Activated CD4-positive, alpha-beta T cell treated with anti-CD3 and anti-CD28 coated beads, Interleukin-2, amount 10 ng/mL, durations not matched to agents 24 days and 14 days (primary cell): ENCODE measurements at regions not wholly inside any gene's neighbourhood (a gene's known extent, or its start where the extent isn't known, plus 50 kb on each side); places are given as distances from the start of the nearest gene placed in this dataset.

Source experiments
- DNase-seq: peaks from one replicate; pipeline ENCODE4 v3.0.0; 2022
- H3K27ac Mint-ChIP-seq: one replicate; pipeline ENCODE4 v1.8.0; 2022; ENCODE audit warnings: mild to moderate bottlenecking, mixed read lengths
- H3K27me3 Mint-ChIP-seq: one replicate; pipeline ENCODE4 v1.8.0; 2022; ENCODE audit warnings: mixed read lengths
- H3K36me3 Mint-ChIP-seq: one replicate; pipeline ENCODE4 v1.8.0; 2022; ENCODE audit warnings: low read depth, mild to moderate bottlenecking, mixed read lengths
- H3K4me1 Mint-ChIP-seq: one replicate; pipeline ENCODE4 v1.8.0; 2021; ENCODE audit warnings: mixed read lengths
- H3K4me3 Mint-ChIP-seq: one replicate; pipeline ENCODE4 v1.8.0; 2022; ENCODE audit warnings: mild to moderate bottlenecking, moderate library complexity, mixed read lengths
- H3K9me3 Mint-ChIP-seq: one replicate; pipeline ENCODE4 v1.8.0; 2021; ENCODE audit warnings: mixed read lengths
- intact Hi-C: fragments of 100-400 bp; cut with micrococcal nuclease; formaldehyde crosslinking; loops from one replicate; pipeline ENCODE4 v1.15.1; 2023

- DNase-seq = no peak
- no peak overlapping the region for H3K27ac Mint-ChIP-seq
- H3K36me3 Mint-ChIP-seq = no peaks in the 10 kb centered on the region
- H3K9me3 Mint-ChIP-seq = no peaks in the 10 kb centered on the region
- H3K27me3 Mint-ChIP-seq = no peaks in the 10 kb centered on the region
- intact Hi-C loops = no loop called here
- H3K4me1 Mint-ChIP-seq = no peaks in the 10 kb centered on the region
- no peak overlapping the region for H3K4me3 Mint-ChIP-seq
Observed at GRCh38 chr21:28256837-28257236, 735.8 kb downstream of the LTN1 start.

DNA sequence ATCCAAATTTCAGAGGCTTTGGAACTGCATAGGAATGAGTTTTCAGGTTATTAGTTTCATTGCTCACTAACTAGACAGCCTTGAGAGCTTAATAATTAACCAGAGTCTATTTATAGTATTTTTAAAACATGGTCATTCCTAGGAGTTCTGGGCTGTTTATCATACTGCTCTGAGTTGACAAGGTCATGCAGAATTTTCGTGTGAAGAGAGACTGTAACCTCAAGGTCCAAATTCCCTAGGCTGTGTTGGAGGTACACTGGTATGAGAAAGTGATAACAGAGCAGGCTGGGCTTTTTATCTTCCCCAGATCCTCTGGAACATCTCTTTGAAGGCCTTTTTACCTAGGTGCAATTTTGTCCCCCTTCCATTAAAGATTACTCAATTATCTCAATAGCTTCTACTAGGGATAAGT is 736.3 kb downstream of the LTN1 start:
- no peak for DNase-seq
- Mint-ChIP-seq H3K4me3 (no peak overlapping the region), H3K27me3 (no peaks in the 10 kb centered on the region), H3K27ac (no peak overlapping the region), H3K9me3 (no peaks in the 10 kb centered on the region), H3K36me3 (no peaks in the 10 kb centered on the region), H3K4me1 (no peaks in the 10 kb centered on the region)
- intact Hi-C loops = no loop called here

DNA sequence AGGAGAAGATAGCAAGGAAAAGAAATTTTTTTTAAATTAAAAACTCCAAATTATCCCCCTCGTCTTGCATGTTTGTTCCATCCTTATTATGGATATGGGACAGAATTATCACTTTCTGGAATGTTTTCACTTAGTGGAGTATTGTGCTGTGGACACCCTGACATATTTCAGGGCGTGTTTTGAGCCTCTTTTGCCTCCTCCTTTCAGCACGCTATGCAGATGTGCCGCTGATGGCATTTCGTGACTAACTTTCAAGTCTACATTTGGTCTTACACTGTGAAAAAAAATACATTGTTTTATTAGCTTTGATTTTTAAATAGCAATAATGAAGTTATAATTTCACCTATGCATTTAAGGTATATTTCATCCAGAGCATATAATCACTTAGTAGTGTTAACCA is 738.7 kb downstream of the LTN1 start:
- Mint-ChIP-seq H3K27me3 (no peaks in the 10 kb centered on the region), H3K4me3 (no peak overlapping the region), H3K9me3 (no peaks in the 10 kb centered on the region), H3K4me1 (no peaks in the 10 kb centered on the region), H3K27ac (no peak overlapping the region), H3K36me3 (no peaks in the 10 kb centered on the region)
- intact Hi-C loops = no loop called here
- DNase-seq = no peak

DNA sequence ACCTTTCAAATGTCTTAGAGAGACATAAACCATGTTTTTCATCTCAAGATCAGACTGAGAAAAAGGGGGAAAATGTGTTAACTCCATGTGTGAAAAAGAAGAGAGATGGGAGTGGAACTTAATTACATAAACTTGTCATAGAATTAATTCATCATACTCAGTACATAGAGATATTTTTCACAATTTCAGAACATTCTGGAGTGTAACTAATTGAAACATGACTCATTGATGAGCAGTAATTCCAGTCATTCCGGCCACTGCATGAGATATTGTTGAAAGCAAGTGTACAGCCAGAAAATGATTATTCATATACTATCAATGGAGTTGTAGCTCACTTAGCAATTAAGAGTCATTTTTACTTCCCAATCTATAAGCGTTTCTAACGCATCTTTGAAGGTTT is 739.3 kb downstream of the LTN1 start:
- intact Hi-C loops = no loop called here
- H3K4me3 Mint-ChIP-seq = no peak overlapping the region
- no peaks in the 10 kb centered on the region for H3K27me3 Mint-ChIP-seq
- no peak for DNase-seq
- no peaks in the 10 kb centered on the region for H3K9me3 Mint-ChIP-seq
- no peak overlapping the region for H3K27ac Mint-ChIP-seq
- no peaks in the 10 kb centered on the region for H3K4me1 Mint-ChIP-seq
- no peaks in the 10 kb centered on the region for H3K36me3 Mint-ChIP-seq

GRCh38 chr21:28252928-28253327 is 739.7 kb downstream of the LTN1 start:
- no peaks in the 10 kb centered on the region for H3K27me3 Mint-ChIP-seq
- no peaks in the 10 kb centered on the region for H3K4me1 Mint-ChIP-seq

GRCh38 chr21:28250946-28251345 is 741.7 kb downstream of the LTN1 start:
- no peak overlapping the region for H3K27ac Mint-ChIP-seq
- no peak overlapping the region for H3K4me3 Mint-ChIP-seq
- DNase-seq = no peak
- no peaks in the 10 kb centered on the region for H3K27me3 Mint-ChIP-seq
- H3K9me3 Mint-ChIP-seq = no peaks in the 10 kb centered on the region
- H3K36me3 Mint-ChIP-seq = no peaks in the 10 kb centered on the region
- H3K4me1 Mint-ChIP-seq = no peaks in the 10 kb centered on the region
- intact Hi-C loops = no loop called here

More at GRCh38 chr21:28252928-28253327, 739.7 kb downstream of the LTN1 start:
- Mint-ChIP-seq H3K27ac (no peak overlapping the region), H3K36me3 (no peaks in the 10 kb centered on the region), H3K9me3 (no peaks in the 10 kb centered on the region), H3K4me3 (no peak overlapping the region)
- DNase-seq = no peak
- intact Hi-C loops = no loop called here

- no peaks in the 10 kb centered on the region for H3K36me3 Mint-ChIP-seq
- intact Hi-C loops = no loop called here
Observed at GRCh38 chr21:28247454-28248020, 745.1 kb downstream of the LTN1 start.

GRCh38 chr21:28240586-28240985 is 752.1 kb downstream of the LTN1 start:
- Mint-ChIP-seq H3K36me3 (no peaks in the 10 kb centered on the region), H3K27ac (no peak overlapping the region), H3K4me3 (no peak overlapping the region), H3K9me3 (no peaks in the 10 kb centered on the region), H3K4me1 (no peaks in the 10 kb centered on the region), H3K27me3 (no peaks in the 10 kb centered on the region)
- DNase-seq = no peak
- intact Hi-C loops = no loop called here

More at GRCh38 chr21:28247454-28248020, 745.1 kb downstream of the LTN1 start:
- DNase-seq = no peak
- H3K27me3 Mint-ChIP-seq = no peaks in the 10 kb centered on the region
- H3K27ac Mint-ChIP-seq = no peak overlapping the region
- H3K4me1 Mint-ChIP-seq = no peaks in the 10 kb centered on the region
- H3K9me3 Mint-ChIP-seq = no peaks in the 10 kb centered on the region
- H3K4me3 Mint-ChIP-seq = no peak overlapping the region

DNA sequence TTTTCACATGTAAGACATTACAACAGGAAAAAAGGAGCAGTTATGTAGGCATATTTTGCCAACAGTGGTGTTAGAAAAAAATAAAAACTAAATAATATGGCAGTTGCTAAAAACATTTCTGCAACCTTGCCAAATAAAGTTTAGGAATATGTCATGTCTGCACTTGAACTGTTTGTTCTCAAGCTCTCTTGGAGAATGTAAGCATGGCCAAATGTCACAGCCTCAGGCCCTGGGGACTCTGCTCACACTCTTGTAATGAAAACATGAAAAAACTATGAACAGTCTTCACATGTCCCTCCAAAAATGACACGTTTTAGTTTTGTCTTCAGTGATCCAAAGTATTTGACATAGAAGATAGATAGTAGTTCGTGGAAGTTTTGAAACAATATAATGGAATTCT is 753.3 kb downstream of the LTN1 start:
- no peak overlapping the region for H3K4me3 Mint-ChIP-seq
- no peak overlapping the region for H3K27ac Mint-ChIP-seq
- no peaks in the 10 kb centered on the region for H3K4me1 Mint-ChIP-seq
- H3K27me3 Mint-ChIP-seq = no peaks in the 10 kb centered on the region
- intact Hi-C loops = no loop called here
- H3K9me3 Mint-ChIP-seq = no peaks in the 10 kb centered on the region
- no peak for DNase-seq
- no peaks in the 10 kb centered on the region for H3K36me3 Mint-ChIP-seq

DNA sequence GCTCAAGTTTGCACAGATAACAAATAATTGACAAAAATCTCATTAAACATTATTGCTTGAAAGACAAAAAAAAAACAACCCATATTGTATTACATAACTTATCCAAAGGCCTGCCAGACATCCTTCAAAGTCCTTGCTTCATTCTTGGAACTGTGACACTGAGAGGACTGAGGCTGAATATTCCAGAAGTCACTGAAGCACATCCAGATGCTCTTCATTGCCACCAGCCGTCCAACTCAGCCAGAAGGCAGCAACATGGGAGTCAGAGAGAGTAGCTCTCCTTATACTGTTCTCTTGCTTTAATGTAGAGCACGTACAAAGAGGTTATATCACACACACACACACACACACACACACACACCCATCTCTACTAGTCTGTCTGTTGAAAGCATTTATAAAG is 755.0 kb downstream of the LTN1 start:
- Mint-ChIP-seq H3K36me3 (no peaks in the 10 kb centered on the region), H3K4me1 (no peaks in the 10 kb centered on the region), H3K27me3 (no peaks in the 10 kb centered on the region), H3K4me3 (no peak overlapping the region), H3K27ac (no peak overlapping the region), H3K9me3 (no peaks in the 10 kb centered on the region)
- intact Hi-C loops = no loop called here
- DNase-seq = no peak

- H3K27me3 Mint-ChIP-seq = no peaks in the 10 kb centered on the region
- H3K4me1 Mint-ChIP-seq = no peaks in the 10 kb centered on the region
- intact Hi-C loops = no loop called here
- H3K4me3 Mint-ChIP-seq = no peak overlapping the region
- H3K27ac Mint-ChIP-seq = no peak overlapping the region
- no peaks in the 10 kb centered on the region for H3K9me3 Mint-ChIP-seq
- H3K36me3 Mint-ChIP-seq = no peaks in the 10 kb centered on the region
- DNase-seq = no peak
Observed at GRCh38 chr21:28235169-28235895, 757.3 kb downstream of the LTN1 start.

DNA sequence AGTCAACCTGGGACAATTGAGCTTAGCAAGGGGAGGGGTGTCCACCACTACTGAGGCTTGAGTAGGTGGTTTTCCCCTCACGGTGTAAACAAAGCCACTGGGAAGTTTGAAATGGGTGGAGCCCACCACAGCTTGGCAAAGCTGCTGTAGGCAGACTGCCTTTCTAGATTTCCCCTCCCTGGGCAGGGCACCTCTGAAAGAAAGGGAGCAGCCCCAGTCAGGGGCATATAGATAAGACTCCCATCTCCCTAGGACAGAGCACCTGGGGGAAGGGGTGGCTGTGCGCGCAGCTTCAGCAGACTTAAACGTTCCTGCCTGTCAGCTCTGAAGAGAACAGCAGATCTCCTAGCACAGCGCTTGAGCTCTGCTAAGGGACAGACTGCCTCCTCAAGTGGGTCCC is 758.4 kb downstream of the LTN1 start:
- no peak overlapping the region for H3K27ac Mint-ChIP-seq
- intact Hi-C loops = no loop called here
- no peaks in the 10 kb centered on the region for H3K27me3 Mint-ChIP-seq

DNA sequence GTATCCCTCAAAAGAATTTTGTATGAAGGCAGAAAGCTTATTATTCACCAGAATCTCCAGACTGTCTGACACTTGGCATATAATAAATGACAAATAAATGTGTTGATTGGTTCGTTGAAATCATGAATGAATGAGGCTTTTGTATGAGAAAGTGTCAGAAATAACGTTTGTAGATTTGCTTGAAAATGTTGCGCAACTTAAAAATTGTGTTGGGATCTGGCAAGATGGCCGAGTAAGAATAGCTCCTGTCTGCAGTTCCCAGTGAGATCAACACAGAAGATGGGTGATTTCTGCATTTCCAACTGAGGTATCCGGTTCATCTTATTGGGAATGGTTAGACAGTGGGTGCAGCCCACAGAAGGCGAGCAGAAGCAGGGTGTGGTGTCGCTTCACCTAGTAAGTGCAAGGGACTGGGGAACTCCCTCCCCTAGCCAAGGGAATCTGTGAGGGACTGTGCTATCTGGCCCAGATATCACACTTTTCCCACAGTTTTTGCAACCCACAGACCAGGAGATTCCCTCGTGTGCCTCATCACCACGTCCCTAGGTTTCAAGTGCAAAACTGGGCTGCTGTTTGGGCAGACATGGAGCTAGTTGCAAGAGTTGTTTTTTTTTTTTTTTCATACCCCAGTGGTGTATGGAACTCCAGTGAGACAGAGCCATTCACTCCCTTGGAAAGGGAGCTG is 759.0 kb downstream of the LTN1 start:
- Mint-ChIP-seq H3K9me3 (no peaks in the 10 kb centered on the region), H3K27ac (no peak overlapping the region), H3K36me3 (no peaks in the 10 kb centered on the region), H3K27me3 (no peaks in the 10 kb centered on the region), H3K4me3 (no peak overlapping the region), H3K4me1 (no peaks in the 10 kb centered on the region)
- DNase-seq = no peak
- intact Hi-C loops = no loop called here

More for the DNA sequence above, 758.4 kb downstream of the LTN1 start:
- no peak for DNase-seq
- Mint-ChIP-seq H3K4me1 (no peaks in the 10 kb centered on the region), H3K36me3 (no peaks in the 10 kb centered on the region), H3K4me3 (no peak overlapping the region), H3K9me3 (no peaks in the 10 kb centered on the region)

DNA sequence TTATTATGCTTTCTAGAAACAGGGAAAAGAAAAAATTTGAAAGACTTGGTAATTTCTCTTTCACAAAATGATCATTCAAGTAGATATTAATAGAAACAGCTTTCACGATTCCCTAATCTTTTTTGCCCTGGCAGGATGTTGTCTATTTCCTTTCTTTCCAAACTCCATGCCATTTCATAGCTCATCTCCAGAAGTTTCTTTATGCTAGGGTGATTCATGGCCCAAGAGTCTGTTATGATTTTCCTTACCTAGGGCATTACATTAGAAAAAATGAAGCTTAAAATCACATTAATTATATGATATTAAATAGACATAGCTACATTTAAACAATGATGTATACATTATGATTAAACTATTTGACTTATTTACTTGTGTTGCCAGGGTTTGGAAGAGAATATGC is 762.1 kb downstream of the LTN1 start:
- Mint-ChIP-seq H3K36me3 (no peaks in the 10 kb centered on the region), H3K9me3 (no peaks in the 10 kb centered on the region), H3K27me3 (no peaks in the 10 kb centered on the region), H3K27ac (no peak overlapping the region), H3K4me1 (no peaks in the 10 kb centered on the region), H3K4me3 (no peak overlapping the region)
- intact Hi-C loops = no loop called here
- DNase-seq = no peak
